Right lobe of liver (tissue), 4 donors: ENCODE measurements at regions not wholly inside any gene's neighbourhood (a gene's known extent, or its start where the extent isn't known, plus 50 kb on each side); places are given as distances from the start of the nearest gene placed in this dataset.

Experiments used
- CTCF ChIP-seq, 4 donors: fragments of 200-600 bp in 3 of 4; fragments of 450-650 bp in 1 of 4; IDR thresholded peaks; one replicate each; pipeline versions ENCODE4 v1.5.1 to v1.8.0; 2016 to 2022; ENCODE audit warnings: antibody characterized with exemption in 4 of 4, mild to moderate bottlenecking in 2 of 4
- POLR2A ChIP-seq: fragments of 450-650 bp; IDR thresholded peaks from one replicate; pipeline ENCODE4 v1.6.1; 2017; ENCODE audit warnings: antibody characterized with exemption, mild to moderate bottlenecking
- donor health status: DM: no; HTN: no; CAD: no.
- donor health status: DM: no; HTN: no; CAD: no.
- donor health status: DM: no; HTN: yes; CAD: no.

DNA sequence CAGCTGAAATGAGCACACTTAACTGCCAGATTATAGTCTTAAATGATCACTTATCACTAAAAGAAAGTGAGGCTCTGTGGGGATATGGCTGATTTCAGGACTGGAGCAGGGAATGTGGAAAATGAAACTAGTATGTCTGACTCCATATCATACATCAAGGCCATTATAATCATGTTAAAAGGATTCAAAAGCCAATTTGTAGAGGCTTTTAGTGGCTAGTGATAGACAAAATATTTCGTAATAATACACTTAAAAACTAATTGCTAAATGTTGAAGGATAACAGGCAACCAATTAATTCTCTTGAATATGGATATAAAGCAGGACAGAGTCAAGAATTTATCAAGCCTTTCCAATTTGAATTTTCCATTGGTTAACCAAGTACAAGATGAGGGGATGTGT lies 358.1 kb upstream of the NDST3 start:
- TF ChIP-seq CTCF (IDR thresholded peaks at IDR 0.05) (no peak), POLR2A (no peak)
